Panc1 (cell line): ENCODE measurements at regions not wholly inside any gene's neighbourhood (a gene's known extent, or its start where the extent isn't known, plus 50 kb on each side); places are given as distances from the start of the nearest gene placed in this dataset.

Source experiments
- ATAC-seq: fragments of 200-7000 bp; cut with Tn5 transposase; 2 replicates; pipeline ENCODE4 v1.9.1; 2020; ENCODE audit warnings: mild to moderate bottlenecking, moderate library complexity
- BruUV-seq: library from RNA; stranded (reverse); fragments of 400-500 nt; replicated peaks from 2 replicates; lab custom pipeline; 2021; lab: Mats Ljungman, UMichigan
- CTCF ChIA-PET: fragments of 300-600 bp; sonication (Branson Sonifier 250); formaldehyde crosslinking; loops from one replicate; lab custom pipeline; 2022; ENCODE audit warnings: antibody characterized with exemption; lab: Charles Lee
- POLR2A ChIA-PET: fragments of 300-600 bp; sonication (Branson Sonifier 250); formaldehyde crosslinking; loops from one replicate; lab custom pipeline; 2022; ENCODE audit warnings: antibody characterized with exemption; lab: Charles Lee
- DNase-seq: peaks from one replicate; pipeline ENCODE4 v3.0.0-alpha.2; 2010; ENCODE audit warnings: low read depth, low spot score
- H3K27ac ChIP-seq: 2 replicates; pipeline ENCODE4 v1.5.1; 2011; ENCODE audit warnings: mild to moderate bottlenecking, low read length, inconsistent platforms
- H3K27me3 ChIP-seq: fragments of 200-500 bp; sonication (Bioruptor generic); 2 replicates; pipeline ENCODE4 v1.6.0; 2014; ENCODE audit warnings: low read length, inconsistent platforms; ENCODE audit not compliant: control insufficient read depth, insufficient read depth
- H3K36me3 ChIP-seq: fragments of 200-500 bp; sonication (Bioruptor generic); 2 replicates; pipeline ENCODE4 v1.5.1; 2014; ENCODE audit warnings: inconsistent platforms, mild to moderate bottlenecking, low read length, moderate library complexity; ENCODE audit not compliant: control insufficient read depth, insufficient read depth
- H3K4me1 ChIP-seq: 2 replicates; pipeline ENCODE4 v1.5.1; 2011; ENCODE audit warnings: inconsistent platforms, mild to moderate bottlenecking, low read length, moderate library complexity; ENCODE audit not compliant: control insufficient read depth, insufficient read depth
- H3K4me3 ChIP-seq, 2 experiments: 2 replicates each; pipeline ENCODE4 v1.5.1; 2011 to 2012; ENCODE audit warnings: low read depth in 2 of 2, low read length in 2 of 2, mild to moderate bottlenecking in 2 of 2, inconsistent platforms in 1 of 2, moderate library complexity in 1 of 2
- H3K9me3 ChIP-seq: fragments of 200-500 bp; sonication (Bioruptor generic); 2 replicates; pipeline ENCODE4 v1.5.1; 2014; ENCODE audit warnings: low read depth, mild to moderate bottlenecking, inconsistent platforms, low read length, moderate library complexity; ENCODE audit not compliant: control insufficient read depth, insufficient read depth
- POLR2AphosphoS5 ChIP-seq: IDR thresholded peaks from 2 replicates; pipeline ENCODE4 v1.6.1; 2012; ENCODE audit warnings: mild to moderate bottlenecking, low read depth, low read length, moderate library complexity
- REST ChIP-seq, 2 experiments: IDR thresholded peaks; 2 replicates each; pipeline ENCODE4 v1.6.1; 2011 to 2012; ENCODE audit warnings: low read depth in 2 of 2, control low read depth in 1 of 2, low read length in 1 of 2, mild to moderate bottlenecking in 1 of 2, moderate library complexity in 1 of 2; ENCODE audit not compliant: insufficient read depth in 1 of 2
- SIN3A ChIP-seq: IDR thresholded peaks from 2 replicates; pipeline ENCODE4 v1.6.1; 2012; ENCODE audit warnings: low read depth, mild to moderate bottlenecking, low read length, moderate library complexity, borderline replicate concordance; ENCODE audit not compliant: insufficient read depth
- TCF7L2 ChIP-seq: IDR thresholded peaks from 2 replicates; pipeline ENCODE4 v1.6.1; 2011; ENCODE audit warnings: mild to moderate bottlenecking, low read depth, low read length, inconsistent platforms
- in situ Hi-C: cut with HindIII; loops from 2 replicates; pipeline ENCODE4 v1.10.0; 2016; ENCODE audit warnings: low sequenced_read_pairs, low pct_unique_long_range_greater_than_20kb
- intact Hi-C: fragments of 100-400 bp; cut with micrococcal nuclease; formaldehyde crosslinking; loops from one replicate; pipeline ENCODE4 v1.10.0; 2022; ENCODE audit not compliant: unreplicated experiment
- TF ChIP-seq, protein P1 (sequence below): fragments of 450-650 bp; IDR thresholded peaks from 2 replicates; pipeline ENCODE4 v1.5.1; 2017; ENCODE audit warnings: mild to moderate bottlenecking

GRCh38 chr1:78319603-78320002, 171.2 kb upstream of the PTGFR start:
- no peak for ATAC-seq

DNA sequence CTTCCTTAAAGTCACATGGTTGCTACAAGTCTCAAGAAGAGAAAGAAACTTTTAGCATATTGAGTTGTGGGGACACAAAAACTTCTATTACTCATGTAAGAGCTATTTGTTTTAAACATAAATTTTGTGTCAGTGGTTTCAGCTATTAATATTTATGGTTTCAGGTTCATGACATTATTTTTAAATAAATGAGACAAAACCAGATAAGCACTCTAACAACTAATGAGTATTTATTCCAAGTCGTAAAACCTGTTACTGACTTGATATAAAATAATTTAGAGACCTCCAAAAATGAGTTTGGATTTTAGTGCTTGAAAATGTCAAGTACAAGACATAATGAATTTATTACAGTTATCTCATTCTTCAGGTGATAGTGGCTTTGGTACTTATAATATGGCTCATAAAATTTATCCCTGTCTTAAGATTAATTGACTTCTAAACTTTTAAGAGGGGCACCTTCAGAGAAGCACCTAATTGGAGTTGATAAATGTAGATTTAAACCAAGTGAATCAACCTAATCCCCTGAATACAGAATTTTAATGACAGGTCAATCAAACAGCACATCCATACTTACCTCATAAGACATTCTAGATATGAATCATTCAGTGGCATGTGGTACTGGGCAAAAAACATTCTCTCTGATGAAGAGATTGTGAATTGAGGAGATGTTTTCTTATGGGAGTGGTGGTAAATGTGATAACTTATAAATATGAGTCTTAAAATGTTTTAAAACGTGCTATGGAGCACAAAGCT, 167.7 kb upstream of the PTGFR start:
- Histone ChIP-seq H3K9me3 (no peaks in the 10 kb centered on the region), H3K4me1 (no peaks in the 10 kb centered on the region), H3K36me3 (no peaks in the 10 kb centered on the region), H3K4me3 (no peak overlapping the region), H3K27me3 (no peaks in the 10 kb centered on the region), H3K27ac (no peak overlapping the region)
- CTCF ChIA-PET: no interaction called here
- BruUV-seq: no TSS peak
- DNase-seq: no peak
- no peak for ATAC-seq
- in situ Hi-C loops: no loop called here
- TF ChIP-seq POLR2AphosphoS5: no peak
- no peak for TF ChIP-seq SIN3A
- no peak for TF ChIP-seq TCF7L2
- TF ChIP-seq, protein P1, sequence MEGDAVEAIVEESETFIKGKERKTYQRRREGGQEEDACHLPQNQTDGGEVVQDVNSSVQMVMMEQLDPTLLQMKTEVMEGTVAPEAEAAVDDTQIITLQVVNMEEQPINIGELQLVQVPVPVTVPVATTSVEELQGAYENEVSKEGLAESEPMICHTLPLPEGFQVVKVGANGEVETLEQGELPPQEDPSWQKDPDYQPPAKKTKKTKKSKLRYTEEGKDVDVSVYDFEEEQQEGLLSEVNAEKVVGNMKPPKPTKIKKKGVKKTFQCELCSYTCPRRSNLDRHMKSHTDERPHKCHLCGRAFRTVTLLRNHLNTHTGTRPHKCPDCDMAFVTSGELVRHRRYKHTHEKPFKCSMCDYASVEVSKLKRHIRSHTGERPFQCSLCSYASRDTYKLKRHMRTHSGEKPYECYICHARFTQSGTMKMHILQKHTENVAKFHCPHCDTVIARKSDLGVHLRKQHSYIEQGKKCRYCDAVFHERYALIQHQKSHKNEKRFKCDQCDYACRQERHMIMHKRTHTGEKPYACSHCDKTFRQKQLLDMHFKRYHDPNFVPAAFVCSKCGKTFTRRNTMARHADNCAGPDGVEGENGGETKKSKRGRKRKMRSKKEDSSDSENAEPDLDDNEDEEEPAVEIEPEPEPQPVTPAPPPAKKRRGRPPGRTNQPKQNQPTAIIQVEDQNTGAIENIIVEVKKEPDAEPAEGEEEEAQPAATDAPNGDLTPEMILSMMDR: no peak
- no peak for TF ChIP-seq REST (IDR thresholded peaks at IDR 0.05; ENCODE audit: insufficient read depth in 1 of 2, low read depth in 2 of 2, low read length in 1 of 2)
- intact Hi-C loops: no loop called here
- POLR2A ChIA-PET: no interaction called here

More at GRCh38 chr1:78319603-78320002, 171.2 kb upstream of the PTGFR start:
- in situ Hi-C loops: no loop called here
- TF ChIP-seq SIN3A: no peak
- TF ChIP-seq, protein P1: no peak
- no peak for TF ChIP-seq TCF7L2
- no peak for TF ChIP-seq REST (IDR thresholded peaks at IDR 0.05; ENCODE audit: insufficient read depth in 1 of 2, low read depth in 2 of 2, low read length in 1 of 2)
- no peak for TF ChIP-seq POLR2AphosphoS5
- Histone ChIP-seq H3K4me3 (no peak overlapping the region), H3K9me3 (no peaks in the 10 kb centered on the region), H3K4me1 (no peaks in the 10 kb centered on the region), H3K36me3 (no peaks in the 10 kb centered on the region), H3K27me3 (no peaks in the 10 kb centered on the region), H3K27ac (no peak overlapping the region)
- BruUV-seq: no TSS peak
- CTCF ChIA-PET: no interaction called here
- intact Hi-C loops: no loop called here
- DNase-seq: no peak
- POLR2A ChIA-PET: interaction anchor here (0.6 kb wide), 1 partner anchor 30 kb away, joined by 4 read pairs; no protein-coding TSS in a partner anchor
